SU-DHL-6 (cell line): ENCODE measurements at regions not wholly inside any gene's neighbourhood (a gene's known extent, or its start where the extent isn't known, plus 50 kb on each side); places are given as distances from the start of the nearest gene placed in this dataset.

ENCODE experiments used
- H2AFZ ChIP-seq: fragments of 200-600 bp; sonication (generic); 2 replicates; pipeline ENCODE4 v1.6.1; 2014; ENCODE audit warnings: low read depth, mild to moderate bottlenecking, moderate library complexity, mixed read lengths, antibody characterized with exemption, low read length; ENCODE audit not compliant: severe bottlenecking
- H3F3A ChIP-seq: fragments of 200-600 bp; shearing (Covaris generic); 2 replicates; pipeline ENCODE4 v1.6.0; 2016; ENCODE audit warnings: antibody characterized with exemption, mild to moderate bottlenecking; ENCODE audit not compliant: insufficient read depth
- H3K27ac ChIP-seq: fragments of 200-600 bp; sonication (generic); 2 replicates; pipeline ENCODE4 v1.5.1; 2016; ENCODE audit warnings: low read depth, mild to moderate bottlenecking, low read length, moderate library complexity, mixed read lengths
- H3K27me3 ChIP-seq: fragments of 200-600 bp; sonication (generic), shearing (Covaris generic); 2 replicates; pipeline ENCODE4 v1.6.0; 2014; ENCODE audit warnings: mild to moderate bottlenecking, low read length
- H3K36me3 ChIP-seq: fragments of 200-600 bp; sonication (generic); 2 replicates; pipeline ENCODE4 v1.6.1; 2014; ENCODE audit warnings: mild to moderate bottlenecking, low read length, mixed read lengths
- H3K4me2 ChIP-seq: fragments of 300-600, 200-600 bp; shearing (Covaris generic), sonication (generic); 2 replicates; pipeline ENCODE4 v1.6.0; 2014; ENCODE audit warnings: low read length, low read depth, mild to moderate bottlenecking; ENCODE audit not compliant: poor library complexity, severe bottlenecking
- H3K4me3 ChIP-seq: fragments of 200-600 bp; sonication (generic); 2 replicates; pipeline ENCODE4 v1.5.1; 2014; ENCODE audit warnings: antibody characterized with exemption, low read length, mild to moderate bottlenecking, mixed read lengths; ENCODE audit not compliant: insufficient read depth, poor library complexity, severe bottlenecking
- H3K79me2 ChIP-seq: fragments of 200-600 bp; sonication (generic); 2 replicates; pipeline ENCODE4 v1.6.1; 2014; ENCODE audit warnings: mild to moderate bottlenecking, low read length, moderate library complexity; ENCODE audit not compliant: insufficient read depth
- H3K9ac ChIP-seq: fragments of 200-600 bp; sonication (generic); 2 replicates; pipeline ENCODE4 v1.7.0; 2014; ENCODE audit warnings: mild to moderate bottlenecking, low read length
- H3K9me2 ChIP-seq: fragments of 200-600 bp; sonication (generic); replicated peaks from 2 replicates; pipeline ENCODE4 v1.6.1; 2014; ENCODE audit warnings: low read length; ENCODE audit not compliant: insufficient read depth
- H3K9me3 ChIP-seq: fragments of 200-600 bp; sonication (generic); 2 replicates; pipeline ENCODE4 v1.6.1; 2014; ENCODE audit warnings: low read length, mixed read lengths; ENCODE audit not compliant: insufficient read depth
- H4K20me1 ChIP-seq: fragments of 200-600 bp; sonication (generic); 2 replicates; pipeline ENCODE4 v1.6.1; 2014; ENCODE audit warnings: low read depth, mild to moderate bottlenecking, antibody characterized with exemption, low read length, moderate library complexity, mixed read lengths
- CTCF ChIP-seq: fragments of 200-600 bp; sonication (generic); IDR thresholded peaks from one replicate; pipeline ENCODE4 v1.5.1; 2017; ENCODE audit warnings: antibody characterized with exemption, mild to moderate bottlenecking, low read length, moderate library complexity; ENCODE audit not compliant: insufficient read depth, poor library complexity, severe bottlenecking
- EZH2phosphoT487 ChIP-seq: fragments of 200-600 bp; sonication (generic), shearing (Covaris generic); conservative IDR thresholded peaks from 2 replicates; pipeline ENCODE4 v1.6.1; 2018; ENCODE audit warnings: mild to moderate bottlenecking, antibody characterized with exemption, low read length, moderate library complexity, mixed read lengths

- H3K4me2 ChIP-seq, result no peak overlapping the region
Observed at GRCh38 chr2:239669899-239670460, 269.2 kb upstream of the HDAC4 start.

GRCh38 chr2:239669181-239669898 lies 268.5 kb upstream of the HDAC4 start:
- H3K4me2 ChIP-seq, result no peak overlapping the region
- H3K79me2 ChIP-seq, result no peaks in the 10 kb centered on the region
- no peak overlapping the region for H2AFZ ChIP-seq
- H3K27me3 ChIP-seq, result no peaks in the 10 kb centered on the region
- H3K9ac ChIP-seq, result no peak overlapping the region
- H3F3A ChIP-seq, result no peaks in the 10 kb centered on the region
- H4K20me1 ChIP-seq, result no peaks in the 10 kb centered on the region
- no peaks in the 10 kb centered on the region for H3K9me2 ChIP-seq
- no peak for TF ChIP-seq EZH2phosphoT487
- no peak for TF ChIP-seq CTCF
- no peak overlapping the region for H3K27ac ChIP-seq
- H3K4me3 ChIP-seq, result no peak overlapping the region
- H3K9me3 ChIP-seq, result no peaks in the 10 kb centered on the region
- H3K36me3 ChIP-seq, result no peaks in the 10 kb centered on the region

More at GRCh38 chr2:239669899-239670460, 269.2 kb upstream of the HDAC4 start:
- H3K9ac ChIP-seq, result no peak overlapping the region
- H3K27me3 ChIP-seq, result no peaks in the 10 kb centered on the region
- H3K4me3 ChIP-seq, result no peak overlapping the region
- no peaks in the 10 kb centered on the region for H3K9me2 ChIP-seq
- H3K27ac ChIP-seq, result no peak overlapping the region
- no peaks in the 10 kb centered on the region for H3F3A ChIP-seq
- no peak overlapping the region for H2AFZ ChIP-seq
- H3K36me3 ChIP-seq, result no peaks in the 10 kb centered on the region
- H3K9me3 ChIP-seq, result no peaks in the 10 kb centered on the region
- H4K20me1 ChIP-seq, result no peaks in the 10 kb centered on the region
- no peak for TF ChIP-seq EZH2phosphoT487
- no peak for TF ChIP-seq CTCF
- H3K79me2 ChIP-seq, result no peaks in the 10 kb centered on the region

- Histone ChIP-seq H3K27me3 (no peaks in the 10 kb centered on the region), H3K9me2 (no peaks in the 10 kb centered on the region), H4K20me1 (no peaks in the 10 kb centered on the region), H3K79me2 (no peaks in the 10 kb centered on the region), H3K4me2 (no peak overlapping the region), H3F3A (no peaks in the 10 kb centered on the region), H3K36me3 (no peaks in the 10 kb centered on the region), H3K9ac (no peak overlapping the region), H3K9me3 (no peaks in the 10 kb centered on the region), H3K27ac (no peak overlapping the region), H2AFZ (no peak overlapping the region), H3K4me3 (no peak overlapping the region)
- TF ChIP-seq EZH2phosphoT487 (no peak), CTCF (no peak)
Observed at GRCh38 chr2:239668651-239669050, 267.8 kb upstream of the HDAC4 start.
